VCaP (cell line): ENCODE measurements at regions not wholly inside any gene's neighbourhood (a gene's known extent, or its start where the extent isn't known, plus 50 kb on each side); places are given as distances from the start of the nearest gene placed in this dataset.

ENCODE experiments used
- H3K27ac ChIP-seq: fragments of 450-650 bp; 2 replicates; pipeline ENCODE4 v1.5.1; 2017
- CTCF ChIP-seq: fragments of 450-650 bp; conservative IDR thresholded peaks from 2 replicates; pipeline ENCODE4 v1.5.1; 2017; ENCODE audit warnings: mild to moderate bottlenecking, moderate library complexity

- no peak for TF ChIP-seq CTCF
- H3K27ac ChIP-seq: no peak overlapping the region
Measured at GRCh38 chr2:238986491-238987351, 138.8 kb downstream of the TWIST2 start.

- H3K27ac ChIP-seq: no peak overlapping the region
- no peak for TF ChIP-seq CTCF
Measured at GRCh38 chr2:238987352-238987981, 139.6 kb downstream of the TWIST2 start.

GRCh38 chr2:238988105-238988504 lies 140.2 kb downstream of the TWIST2 start:
- no peak for TF ChIP-seq CTCF
- H3K27ac ChIP-seq: no peak overlapping the region

- no peak for TF ChIP-seq CTCF
- H3K27ac ChIP-seq: no peak overlapping the region
Measured at GRCh38 chr2:238988752-238989151, 140.9 kb downstream of the TWIST2 start.

- H3K27ac ChIP-seq: no peak overlapping the region
- TF ChIP-seq CTCF: no peak
Measured at GRCh38 chr2:238989484-238989883, 141.6 kb downstream of the TWIST2 start.

- TF ChIP-seq CTCF: no peak
Measured at GRCh38 chr2:238994432-238994831, 146.5 kb downstream of the TWIST2 start.

GRCh38 chr2:238994876-238995275 lies 147.0 kb downstream of the TWIST2 start:
- H3K27ac ChIP-seq: no peak overlapping the region
- no peak for TF ChIP-seq CTCF

More at GRCh38 chr2:238994432-238994831, 146.5 kb downstream of the TWIST2 start:
- no peak overlapping the region for H3K27ac ChIP-seq
